OCI-LY7 (cell line): ENCODE measurements at regions not wholly inside any gene's neighbourhood (a gene's known extent, or its start where the extent isn't known, plus 50 kb on each side); places are given as distances from the start of the nearest gene placed in this dataset.

Experiments used
- BruUV-seq: library from RNA; stranded (reverse); fragments of 400-500 nt; replicated peaks from 2 replicates; lab custom pipeline; 2021; lab: Mats Ljungman, UMichigan
- CTCF ChIA-PET: fragments of 300-600 bp; sonication (Branson Sonifier 250); formaldehyde crosslinking; loops from one replicate; lab custom pipeline; 2022; ENCODE audit warnings: antibody characterized with exemption; ENCODE audit not compliant: unreplicated experiment; lab: Charles Lee
- POLR2A ChIA-PET: fragments of 300-600 bp; sonication (Branson Sonifier 250); formaldehyde crosslinking; loops from one replicate; lab custom pipeline; 2022; ENCODE audit warnings: antibody characterized with exemption; lab: Charles Lee
- DNase-seq: peaks from one replicate; pipeline ENCODE4 v3.0.0-alpha.2; 2015; ENCODE audit warnings: low spot score
- H2AFZ ChIP-seq: fragments of 200-600 bp; sonication (generic), shearing (Covaris generic); 2 replicates; pipeline ENCODE4 v1.6.1; 2014; ENCODE audit warnings: mild to moderate bottlenecking, antibody characterized with exemption, low read length, moderate library complexity
- H3K27ac ChIP-seq: fragments of 200-600 bp; sonication (generic); 2 replicates; pipeline ENCODE4 v1.5.1; 2014; ENCODE audit warnings: mixed run types, low read depth, mild to moderate bottlenecking, moderate library complexity, low read length, inconsistent platforms; ENCODE audit not compliant: poor library complexity, severe bottlenecking
- H3K36me3 ChIP-seq: fragments of 200-600 bp; sonication (generic); 2 replicates; pipeline ENCODE4 v1.6.1; 2014; ENCODE audit warnings: mild to moderate bottlenecking, antibody characterized with exemption, low read length, moderate library complexity, mixed read lengths; ENCODE audit not compliant: insufficient read depth
- H3K4me1 ChIP-seq: fragments of 200-600 bp; sonication (generic); 2 replicates; pipeline ENCODE4 v1.5.1; 2014; ENCODE audit warnings: mild to moderate bottlenecking, low read length; ENCODE audit not compliant: insufficient read depth, poor library complexity, severe bottlenecking
- H3K4me2 ChIP-seq: fragments of 200-600 bp; sonication (generic); 2 replicates; pipeline ENCODE4 v1.6.1; 2014; ENCODE audit warnings: mild to moderate bottlenecking, low read length
- H3K4me3 ChIP-seq: fragments of 200-600 bp; sonication (generic); 2 replicates; pipeline ENCODE4 v1.5.1; 2014; ENCODE audit warnings: mild to moderate bottlenecking, low read depth, low read length; ENCODE audit not compliant: poor library complexity, severe bottlenecking
- H3K79me2 ChIP-seq: fragments of 200-600 bp; sonication (generic); 2 replicates; pipeline ENCODE4 v1.6.1; 2016; ENCODE audit warnings: low read depth, mild to moderate bottlenecking, low read length, moderate library complexity, mixed read lengths; ENCODE audit not compliant: insufficient read depth
- H3K9me2 ChIP-seq: fragments of 200-600 bp; sonication (generic); 2 replicates; pipeline ENCODE4 v1.6.1; 2016; ENCODE audit warnings: mild to moderate bottlenecking, low read length, mixed read lengths; ENCODE audit not compliant: insufficient read depth
- H3K9me3 ChIP-seq: fragments of 200-600 bp; sonication (generic); 2 replicates; pipeline ENCODE4 v1.6.1; 2014; ENCODE audit warnings: mild to moderate bottlenecking, mixed run types, low read length, mixed read lengths
- H4K20me1 ChIP-seq: fragments of 200-600 bp; sonication (generic); 2 replicates; pipeline ENCODE4 v1.6.1; 2014; ENCODE audit warnings: mild to moderate bottlenecking, antibody characterized with exemption, low read length, moderate library complexity, mixed read lengths; ENCODE audit not compliant: insufficient read depth
- EZH2phosphoT487 ChIP-seq: fragments of 200-600 bp; sonication (generic); IDR thresholded peaks from 2 replicates; pipeline ENCODE4 v1.6.1; 2018; ENCODE audit warnings: low read depth, borderline replicate concordance, mild to moderate bottlenecking, mixed run types, antibody characterized with exemption, low read length, moderate library complexity, mixed read lengths
- intact Hi-C: fragments of 100-400 bp; cut with micrococcal nuclease; formaldehyde crosslinking; loops from one replicate; pipeline ENCODE4 v1.10.0; 2022; ENCODE audit not compliant: unreplicated experiment
- TF ChIP-seq, protein P1 (sequence below): fragments of 200-600 bp; sonication (generic); conservative IDR thresholded peaks from 2 replicates; pipeline ENCODE4 v1.5.1; 2014; ENCODE audit warnings: mild to moderate bottlenecking, antibody characterized with exemption, low read length, moderate library complexity, mixed read lengths

DNA sequence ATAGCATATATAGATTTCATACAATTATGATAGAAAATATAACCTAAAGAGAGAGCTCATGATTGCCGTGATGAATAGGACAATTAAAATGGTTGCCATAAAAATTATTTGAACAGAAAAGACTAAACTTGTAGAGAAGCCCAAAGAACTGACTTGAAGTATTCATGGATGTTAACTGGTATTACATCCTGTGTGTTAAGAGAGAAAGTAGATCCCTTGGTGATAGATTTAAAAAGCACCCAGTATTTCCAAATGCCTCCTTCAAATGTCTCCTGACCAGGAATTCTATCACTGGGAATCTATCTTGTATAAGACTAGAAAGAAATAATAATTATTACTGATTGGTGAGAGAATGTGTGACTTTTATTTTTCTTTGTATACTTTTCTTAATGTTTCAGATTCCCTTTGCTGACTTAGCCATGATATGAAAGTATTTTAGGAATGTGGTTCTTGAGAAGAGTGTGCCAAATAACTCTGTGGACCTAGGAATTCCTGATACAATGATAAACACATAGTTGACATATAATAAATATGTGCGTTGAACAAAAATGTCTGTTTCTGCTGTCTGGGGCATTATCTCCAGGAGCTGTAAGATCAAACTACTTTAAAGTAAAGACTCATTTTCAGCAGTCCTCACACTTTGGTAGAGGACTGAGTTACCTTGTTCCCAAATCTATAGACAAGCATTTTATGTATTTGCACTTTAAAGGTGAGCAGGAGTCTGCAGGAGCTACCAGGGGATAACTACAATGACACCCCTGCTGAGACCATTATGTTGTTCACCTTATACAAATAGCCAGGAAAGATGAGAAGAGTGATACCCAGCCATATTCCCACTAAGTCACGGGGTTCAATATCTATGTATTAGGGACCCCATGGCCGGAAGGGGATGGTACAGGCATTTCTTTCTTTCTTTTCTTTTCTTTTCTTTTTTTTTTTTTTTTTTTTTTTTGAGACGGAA, 211.1 kb upstream of the TLE4 start:
- H3K79me2 ChIP-seq = no peaks in the 10 kb centered on the region
- H3K27ac ChIP-seq = no peak overlapping the region
- no peak for DNase-seq
- intact Hi-C loops = no loop called here
- ChIA-PET POLR2A (interaction anchor here (1.0 kb wide), 1 partner anchor 13 kb away, joined by 3 read pairs; no protein-coding TSS in a partner anchor), CTCF (no interaction called here)
- no peak for TF ChIP-seq EZH2phosphoT487
- TF ChIP-seq, protein P1, sequence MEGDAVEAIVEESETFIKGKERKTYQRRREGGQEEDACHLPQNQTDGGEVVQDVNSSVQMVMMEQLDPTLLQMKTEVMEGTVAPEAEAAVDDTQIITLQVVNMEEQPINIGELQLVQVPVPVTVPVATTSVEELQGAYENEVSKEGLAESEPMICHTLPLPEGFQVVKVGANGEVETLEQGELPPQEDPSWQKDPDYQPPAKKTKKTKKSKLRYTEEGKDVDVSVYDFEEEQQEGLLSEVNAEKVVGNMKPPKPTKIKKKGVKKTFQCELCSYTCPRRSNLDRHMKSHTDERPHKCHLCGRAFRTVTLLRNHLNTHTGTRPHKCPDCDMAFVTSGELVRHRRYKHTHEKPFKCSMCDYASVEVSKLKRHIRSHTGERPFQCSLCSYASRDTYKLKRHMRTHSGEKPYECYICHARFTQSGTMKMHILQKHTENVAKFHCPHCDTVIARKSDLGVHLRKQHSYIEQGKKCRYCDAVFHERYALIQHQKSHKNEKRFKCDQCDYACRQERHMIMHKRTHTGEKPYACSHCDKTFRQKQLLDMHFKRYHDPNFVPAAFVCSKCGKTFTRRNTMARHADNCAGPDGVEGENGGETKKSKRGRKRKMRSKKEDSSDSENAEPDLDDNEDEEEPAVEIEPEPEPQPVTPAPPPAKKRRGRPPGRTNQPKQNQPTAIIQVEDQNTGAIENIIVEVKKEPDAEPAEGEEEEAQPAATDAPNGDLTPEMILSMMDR = no peak
- no peaks in the 10 kb centered on the region for H3K9me2 ChIP-seq
- no peak overlapping the region for H3K4me3 ChIP-seq
- no peaks in the 10 kb centered on the region for H3K36me3 ChIP-seq
- no peaks in the 10 kb centered on the region for H3K4me1 ChIP-seq
- no peak overlapping the region for H2AFZ ChIP-seq
- H3K4me2 ChIP-seq = no peak overlapping the region
- BruUV-seq = no TSS peak
- no peaks in the 10 kb centered on the region for H4K20me1 ChIP-seq
- H3K9me3 ChIP-seq = no peaks in the 10 kb centered on the region

DNA sequence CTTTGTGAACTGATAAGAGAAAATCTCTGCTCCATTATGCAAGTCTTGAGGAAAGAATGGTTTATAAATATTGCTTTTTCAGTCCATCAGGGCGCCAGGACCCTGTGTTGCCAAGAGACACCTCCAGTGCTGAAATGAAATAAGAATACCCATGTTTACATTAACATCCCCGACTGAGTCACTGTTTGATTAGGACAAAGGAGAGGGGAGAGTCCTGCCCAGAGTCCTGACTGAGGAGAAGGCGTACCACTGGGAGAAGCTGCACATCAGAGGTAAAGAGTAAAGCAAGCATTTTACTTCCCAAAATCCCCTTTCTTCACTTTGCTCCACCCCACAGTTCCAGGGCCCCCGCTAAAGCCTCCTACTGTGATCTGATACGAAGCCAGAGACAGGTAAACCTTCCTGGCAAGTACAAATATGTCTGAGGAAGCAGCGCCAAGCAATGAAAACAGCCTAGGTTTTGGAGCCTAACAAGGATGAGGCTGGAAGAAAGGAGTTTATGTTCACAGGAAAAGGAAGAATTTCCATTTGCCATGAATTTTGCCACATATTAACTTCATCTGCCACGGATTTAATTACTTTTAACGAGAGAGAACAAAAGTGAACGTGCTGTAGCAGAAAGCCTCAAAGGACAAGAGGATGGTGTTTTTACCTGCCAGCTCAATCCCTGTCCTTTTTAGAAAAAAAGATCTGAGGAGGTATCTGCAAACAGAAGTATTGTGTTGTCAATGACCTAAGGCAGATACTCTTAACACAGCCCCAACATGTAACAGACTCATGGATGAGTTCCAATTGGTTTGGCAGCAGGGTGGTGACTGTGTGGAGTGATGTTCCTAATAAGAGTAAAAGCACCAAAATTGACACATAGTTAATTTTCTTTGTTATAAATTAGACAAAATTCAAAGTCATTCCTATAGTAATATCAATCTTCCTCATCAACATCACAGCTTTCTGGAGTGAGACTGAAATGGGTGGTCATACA, 209.4 kb upstream of the TLE4 start:
- CTCF ChIA-PET = no interaction called here
- no peak overlapping the region for H2AFZ ChIP-seq
- intact Hi-C loops = no loop called here
- H3K36me3 ChIP-seq = no peaks in the 10 kb centered on the region
- H3K4me1 ChIP-seq = no peaks in the 10 kb centered on the region
- TF ChIP-seq, protein P1 = no peak
- TF ChIP-seq EZH2phosphoT487 = no peak
- H3K9me2 ChIP-seq = no peaks in the 10 kb centered on the region
- POLR2A ChIA-PET = no interaction called here
- no peak overlapping the region for H3K4me2 ChIP-seq
- H3K79me2 ChIP-seq = no peaks in the 10 kb centered on the region
- no peaks in the 10 kb centered on the region for H3K9me3 ChIP-seq
- no peak overlapping the region for H3K27ac ChIP-seq
- BruUV-seq = no TSS peak
- DNase-seq = no peak
- H4K20me1 ChIP-seq = no peaks in the 10 kb centered on the region
- H3K4me3 ChIP-seq = no peak overlapping the region
